HG02759 (cell line): ENCODE measurements at regions not wholly inside any gene's neighbourhood (a gene's known extent, or its start where the extent isn't known, plus 50 kb on each side); places are given as distances from the start of the nearest gene placed in this dataset.
"Not testable (repeated sequence)": the region's sequence is repeated elsewhere in the genome, so short reads cannot be mapped to it uniquely, and the experiment has no call there.

ENCODE experiments used
- ATAC-seq: cut with Tn5 transposase; IDR thresholded peaks from one replicate; pipeline ENCODE4 v1.9.1; 2021; ENCODE audit warnings: mild to moderate bottlenecking, moderate library complexity; ENCODE audit not compliant: unreplicated experiment

- no peak for ATAC-seq
Observed at GRCh38 chr14:40410708-40411107, 978.5 kb upstream of the FBXO33 start.

- ATAC-seq = no peak
Observed at GRCh38 chr14:40402957-40403356, 970.7 kb upstream of the FBXO33 start.

DNA sequence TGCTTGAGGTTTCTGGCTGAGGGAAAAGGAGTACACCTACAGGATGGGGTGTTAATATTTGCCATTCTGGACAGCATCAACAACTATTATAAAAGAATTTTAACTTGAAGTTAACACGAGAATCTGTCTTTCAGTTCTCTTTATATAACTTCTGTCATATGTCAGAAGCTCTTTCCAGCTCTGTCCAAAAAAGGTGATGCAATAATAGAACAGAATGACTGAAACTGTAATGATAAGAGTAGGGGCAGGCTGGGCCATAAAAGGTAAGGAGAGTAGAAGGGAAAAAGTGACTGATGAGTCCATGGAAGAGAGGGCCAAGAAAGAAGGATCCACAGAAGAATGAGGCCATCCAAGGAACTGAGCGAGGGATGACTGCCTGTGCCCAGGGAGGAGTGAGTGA, 966.7 kb upstream of the FBXO33 start:
- no peak for ATAC-seq

GRCh38 chr14:40394634-40395340, 962.6 kb upstream of the FBXO33 start:
- ATAC-seq = no peak

- no peak for ATAC-seq
Observed at GRCh38 chr14:40393143-40393542, 960.9 kb upstream of the FBXO33 start.

GRCh38 chr14:40386433-40386832, 954.2 kb upstream of the FBXO33 start:
- ATAC-seq = peak; percentile 65

GRCh38 chr14:40374221-40374620, 942.0 kb upstream of the FBXO33 start:
- no peak for ATAC-seq

DNA sequence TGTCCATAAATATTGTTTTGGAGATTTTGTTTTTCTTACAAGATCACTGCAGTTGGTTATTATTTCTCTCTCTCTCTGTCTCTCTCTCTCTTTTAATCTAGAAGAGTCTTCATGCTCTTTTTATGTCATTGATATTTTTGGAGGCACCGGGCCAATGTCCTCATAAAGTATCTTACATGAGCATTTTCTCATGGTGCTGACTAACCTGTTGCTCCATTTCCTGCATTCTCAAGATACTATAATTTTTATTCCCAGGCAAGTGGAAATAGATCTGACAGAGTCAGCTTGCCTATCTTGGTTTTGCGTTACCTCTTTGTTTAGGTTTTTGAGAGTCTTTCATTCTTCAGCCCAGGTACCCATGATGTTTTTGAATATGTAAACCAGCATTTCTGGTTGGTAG, 938.8 kb upstream of the FBXO33 start:
- ATAC-seq = no peak

- no peak for ATAC-seq
Observed at GRCh38 chr14:40368314-40368713, 936.1 kb upstream of the FBXO33 start.

GRCh38 chr14:40367717-40368116, 935.5 kb upstream of the FBXO33 start:
- no peak for ATAC-seq

DNA sequence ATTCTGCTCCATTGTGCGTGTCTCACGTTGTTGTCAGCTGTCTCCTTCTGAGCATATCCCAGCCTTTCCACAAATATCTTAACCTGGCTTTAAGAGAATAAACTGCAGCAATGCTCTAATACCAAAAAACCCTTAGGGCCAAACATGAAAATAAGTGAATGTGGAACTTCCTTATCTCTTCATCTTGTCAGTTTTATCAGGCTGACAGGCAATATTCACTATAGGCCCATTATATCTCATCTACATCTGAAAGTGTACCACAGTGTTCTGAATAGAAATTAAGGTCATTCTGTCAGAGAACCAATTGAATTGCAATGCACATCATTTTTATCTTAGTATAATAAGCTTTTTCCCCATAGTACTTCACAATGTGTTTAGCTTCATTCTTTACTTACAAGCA, 933.1 kb upstream of the FBXO33 start:
- no peak for ATAC-seq

DNA sequence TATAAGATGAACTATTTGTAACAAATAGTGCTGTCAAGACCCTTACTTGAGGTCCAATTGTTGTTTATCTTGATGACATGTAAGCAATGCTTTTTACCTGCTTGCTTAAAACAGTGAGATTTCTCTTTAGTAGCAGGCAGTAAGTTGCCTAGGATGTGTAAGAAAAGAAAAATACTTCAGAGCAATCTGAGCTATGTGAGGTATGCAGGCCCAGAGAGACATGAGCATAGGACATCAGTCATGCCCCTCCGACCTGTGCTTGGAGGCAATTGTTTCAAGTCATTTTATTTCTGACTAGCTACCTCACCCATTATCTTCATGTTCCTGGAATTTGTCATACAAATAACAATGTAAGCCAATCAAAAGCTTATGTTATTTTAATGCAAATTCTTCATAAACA, 930.6 kb upstream of the FBXO33 start:
- no peak for ATAC-seq

DNA sequence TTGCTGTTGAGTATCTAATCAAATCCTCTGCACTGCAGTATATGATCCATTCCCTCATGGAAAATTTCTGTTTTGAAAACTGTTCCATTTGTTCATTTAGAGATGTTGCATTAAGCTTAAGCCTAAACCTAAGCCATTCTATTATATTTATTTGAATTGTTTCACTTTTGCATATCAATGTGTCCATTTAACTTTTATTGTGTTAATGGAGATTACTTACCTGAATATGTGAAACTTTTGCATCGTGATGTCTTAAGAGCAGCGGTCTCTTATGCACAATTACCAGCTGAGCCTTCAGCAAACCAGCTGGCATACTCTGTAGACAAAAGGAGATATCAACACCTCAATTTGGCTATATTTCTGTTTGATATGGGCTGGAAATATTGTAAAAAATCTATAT, 922.5 kb upstream of the FBXO33 start:
- ATAC-seq = no peak

DNA sequence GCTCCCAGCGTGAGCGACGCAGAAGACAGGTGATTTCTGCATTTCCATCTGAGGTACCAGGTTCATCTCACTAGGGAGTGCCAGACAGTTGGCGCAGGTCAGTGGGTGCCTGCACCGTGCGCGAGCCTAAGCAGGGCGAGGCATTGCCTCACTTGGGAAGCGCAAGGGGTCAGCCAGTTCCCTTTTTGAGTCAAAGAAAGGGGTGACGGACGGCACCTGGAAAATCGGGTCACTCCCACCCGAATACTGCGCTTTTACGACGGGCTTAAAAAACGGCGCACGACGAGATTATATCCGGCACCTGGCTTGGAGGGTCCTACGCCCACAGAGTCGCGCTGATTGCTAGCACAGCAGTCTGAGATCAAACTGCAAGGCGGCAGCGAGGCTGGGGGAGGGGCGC, 915.9 kb upstream of the FBXO33 start:
- ATAC-seq = not testable (repeated sequence)

DNA sequence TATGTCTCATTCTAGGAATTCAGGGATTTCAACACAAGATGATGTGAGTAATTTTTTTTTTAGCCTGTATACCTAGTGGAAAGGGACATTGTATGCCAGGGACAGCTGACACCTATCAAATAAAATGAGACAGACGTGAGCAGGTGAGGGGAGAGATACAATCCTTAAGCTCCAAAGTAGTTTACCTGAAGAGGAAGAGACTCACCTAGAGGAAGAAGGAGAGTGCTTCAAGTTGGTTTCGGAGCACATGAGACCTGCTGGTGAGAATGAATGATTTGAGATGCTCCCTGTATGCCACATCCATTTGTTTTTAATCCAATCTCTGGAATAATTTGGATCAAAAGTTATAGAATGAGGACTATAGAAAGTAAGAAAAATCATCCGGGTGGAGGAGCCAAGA, 915.4 kb upstream of the FBXO33 start:
- ATAC-seq = no peak

- no peak for ATAC-seq
Observed at GRCh38 chr14:40346275-40346674, 914.0 kb upstream of the FBXO33 start.

- ATAC-seq = no peak
Observed at GRCh38 chr14:40345334-40345733, 913.1 kb upstream of the FBXO33 start.

DNA sequence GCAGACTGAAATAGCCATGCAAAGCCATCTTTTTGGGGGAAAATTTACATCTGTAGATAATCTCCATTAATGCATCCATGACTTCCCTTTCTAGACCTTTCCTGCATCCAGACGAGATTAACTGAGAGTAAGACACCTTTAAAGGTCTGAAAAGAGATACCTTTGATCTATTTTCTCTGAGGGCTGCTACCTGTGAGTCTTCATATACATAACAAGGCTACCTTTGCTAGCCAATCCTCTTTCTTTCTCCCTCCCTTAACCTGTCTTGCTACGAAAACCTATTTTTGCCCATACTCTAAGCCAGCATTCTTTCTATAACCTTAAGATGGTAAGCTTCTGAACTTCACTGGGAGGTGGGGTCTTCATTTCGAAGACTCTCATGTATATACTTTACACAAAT, 908.5 kb upstream of the FBXO33 start:
- ATAC-seq = no peak

- no peak for ATAC-seq
Observed at GRCh38 chr14:40336846-40337245, 904.6 kb upstream of the FBXO33 start.

GRCh38 chr14:40326519-40326918, 894.3 kb upstream of the FBXO33 start:
- not testable (repeated sequence) for ATAC-seq

GRCh38 chr14:40318211-40318719, 886.0 kb upstream of the FBXO33 start:
- no peak for ATAC-seq

GRCh38 chr14:40317690-40318089, 885.5 kb upstream of the FBXO33 start:
- ATAC-seq = no peak

DNA sequence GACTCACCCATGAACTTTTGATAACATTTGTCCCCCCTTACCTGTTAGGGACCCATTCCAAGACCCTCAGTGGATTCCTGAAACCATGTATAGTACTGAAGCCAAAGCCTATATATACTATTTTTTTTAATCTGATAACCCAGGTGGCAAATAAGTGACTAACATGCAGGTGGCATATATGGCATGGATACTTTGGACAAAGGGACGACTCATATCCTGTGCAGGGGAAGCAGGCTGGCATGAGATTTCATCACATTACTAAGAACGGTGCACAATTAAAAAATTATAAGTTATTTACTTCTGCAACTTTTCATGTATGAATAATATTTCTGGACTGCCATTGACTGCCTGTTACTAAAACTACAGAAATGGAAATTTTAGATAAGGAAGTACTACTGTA, 880.1 kb upstream of the FBXO33 start:
- no peak for ATAC-seq
